ENCODE measurements at regions not wholly inside any gene's neighbourhood (a gene's known extent, or its start where the extent isn't known, plus 50 kb on each side); places are given as distances from the start of the nearest gene placed in this dataset.
"Not testable (repeated sequence)": the region's sequence is repeated elsewhere in the genome, so short reads cannot be mapped to it uniquely, and the experiment has no call there.

GRCh38 chr6:22134308-22134707, 162.5 kb downstream of the PRL start:
- DNase-seq: no peak

- DNase-seq: no peak
Observed at GRCh38 chr6:22135395-22135794, 161.4 kb downstream of the PRL start.

GRCh38 chr6:22140736-22141135, 156.1 kb downstream of the PRL start:
- not testable (repeated sequence) for DNase-seq

GRCh38 chr6:22141241-22141745, 155.5 kb downstream of the PRL start:
- DNase-seq: no peak

GRCh38 chr6:22142856-22143255, 154.0 kb downstream of the PRL start:
- no peak for DNase-seq

GRCh38 chr6:22145376-22145775, 151.5 kb downstream of the PRL start:
- DNase-seq: no peak

- no peak for DNase-seq
Observed at GRCh38 chr6:22145823-22146677, 150.8 kb downstream of the PRL start.

- no peak for DNase-seq
Observed at GRCh38 chr6:22146678-22146930, 150.2 kb downstream of the PRL start.

- DNase-seq: no peak
Observed at GRCh38 chr6:22146931-22147701, 149.7 kb downstream of the PRL start.

- no peak for DNase-seq
Observed at GRCh38 chr6:22147921-22148776, 148.7 kb downstream of the PRL start.

GRCh38 chr6:22149096-22149495, 147.7 kb downstream of the PRL start:
- DNase-seq: no peak

- DNase-seq: no peak
Observed at GRCh38 chr6:22149501-22150367, 147.1 kb downstream of the PRL start.

- DNase-seq: no peak
Observed at GRCh38 chr6:22150368-22151035, 146.3 kb downstream of the PRL start.

- DNase-seq: no peak
Observed at GRCh38 chr6:22151892-22152291, 144.9 kb downstream of the PRL start.

- DNase-seq: no peak
Observed at GRCh38 chr6:22152841-22153240, 144.0 kb downstream of the PRL start.

- no peak for DNase-seq
Observed at GRCh38 chr6:22153384-22154158, 143.3 kb downstream of the PRL start.

GRCh38 chr6:22155551-22155950, 141.3 kb downstream of the PRL start:
- no peak for DNase-seq

GRCh38 chr6:22157233-22157632, 139.6 kb downstream of the PRL start:
- DNase-seq: no peak

- no peak for DNase-seq
Observed at GRCh38 chr6:22164236-22164635, 132.6 kb downstream of the PRL start.

GRCh38 chr6:22171006-22171405, 125.8 kb downstream of the PRL start:
- DNase-seq: not testable (repeated sequence)

GRCh38 chr6:22171885-22172284, 125.0 kb downstream of the PRL start:
- DNase-seq: not testable (repeated sequence)

Data from activated gamma-delta T cell treated with Interleukin-2 at 50 U/mL for 16 hours (primary cell).